ENCODE measurements at regions not wholly inside any gene's neighbourhood (a gene's known extent, or its start where the extent isn't known, plus 50 kb on each side); places are given as distances from the start of the nearest gene placed in this dataset.

DNA sequence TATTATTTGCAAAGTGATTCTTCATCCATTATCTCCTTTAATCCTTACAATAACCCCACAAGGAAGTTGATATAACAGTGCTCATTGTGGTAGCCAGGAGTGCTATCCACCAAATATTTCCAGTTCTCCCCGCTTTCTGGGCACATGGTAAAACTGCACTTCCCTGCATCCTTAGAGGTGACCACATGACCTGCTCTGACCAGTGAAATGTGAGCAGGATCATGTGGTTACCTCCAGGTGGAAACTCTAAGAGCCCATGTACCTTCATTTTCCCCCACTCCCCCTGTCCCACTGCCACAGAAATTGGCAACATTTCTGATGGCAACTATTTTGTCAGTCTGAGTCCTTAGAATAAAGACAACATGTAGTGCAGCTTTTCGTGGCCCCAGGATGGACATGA lies 89.7 kb downstream of the MRPL46 start:
- TF ChIP-seq, protein P1, sequence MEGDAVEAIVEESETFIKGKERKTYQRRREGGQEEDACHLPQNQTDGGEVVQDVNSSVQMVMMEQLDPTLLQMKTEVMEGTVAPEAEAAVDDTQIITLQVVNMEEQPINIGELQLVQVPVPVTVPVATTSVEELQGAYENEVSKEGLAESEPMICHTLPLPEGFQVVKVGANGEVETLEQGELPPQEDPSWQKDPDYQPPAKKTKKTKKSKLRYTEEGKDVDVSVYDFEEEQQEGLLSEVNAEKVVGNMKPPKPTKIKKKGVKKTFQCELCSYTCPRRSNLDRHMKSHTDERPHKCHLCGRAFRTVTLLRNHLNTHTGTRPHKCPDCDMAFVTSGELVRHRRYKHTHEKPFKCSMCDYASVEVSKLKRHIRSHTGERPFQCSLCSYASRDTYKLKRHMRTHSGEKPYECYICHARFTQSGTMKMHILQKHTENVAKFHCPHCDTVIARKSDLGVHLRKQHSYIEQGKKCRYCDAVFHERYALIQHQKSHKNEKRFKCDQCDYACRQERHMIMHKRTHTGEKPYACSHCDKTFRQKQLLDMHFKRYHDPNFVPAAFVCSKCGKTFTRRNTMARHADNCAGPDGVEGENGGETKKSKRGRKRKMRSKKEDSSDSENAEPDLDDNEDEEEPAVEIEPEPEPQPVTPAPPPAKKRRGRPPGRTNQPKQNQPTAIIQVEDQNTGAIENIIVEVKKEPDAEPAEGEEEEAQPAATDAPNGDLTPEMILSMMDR (IDR thresholded peaks at IDR 0.05): no peak
- TF ChIP-seq POLR2A (IDR thresholded peaks at IDR 0.05): no peak

Measured in breast epithelium (tissue), 3 donors.